ENCODE measurements at regions not wholly inside any gene's neighbourhood (a gene's known extent, or its start where the extent isn't known, plus 50 kb on each side); places are given as distances from the start of the nearest gene placed in this dataset.

GRCh38 chr9:7545371-7546165 lies 254.0 kb downstream of the DMAC1 start:
- H3K4me2 ChIP-seq (ENCODE audit: low read depth, low read length) = no peak overlapping the region
- FAIRE-seq (no peak), ATAC-seq (no peak), DNase-seq (ENCODE audit: low spot score) (no peak)
- no peaks in the 10 kb centered on the region for H3K36me3 ChIP-seq (replicated peaks in 1 of 2; ENCODE audit: control insufficient read depth in 1 of 2, insufficient read depth in 2 of 2, low read length in 2 of 2)
- H3K9ac ChIP-seq (ENCODE audit: insufficient read depth, low read depth, low read length) = no peak overlapping the region
- H3K4me1 ChIP-seq (ENCODE audit: insufficient read depth, low read length) = no peaks in the 10 kb centered on the region
- H3K27ac ChIP-seq (ENCODE audit: extremely low read length, insufficient read depth, low read length) = no peak overlapping the region
- POLR2A ChIA-PET = no interaction called here
- H3K27me3 ChIP-seq (ENCODE audit: control insufficient read depth in 1 of 2, insufficient read depth in 2 of 2, low read length in 2 of 2) = no peaks in the 10 kb centered on the region
- no peaks in the 10 kb centered on the region for H3K9me3 ChIP-seq (ENCODE audit: low read length)
- intact Hi-C loops (cut with micrococcal nuclease; ENCODE audit: unreplicated experiment) = no loop called here
- no peak for TF ChIP-seq ZNF674 (CRISPR knock-in tag; IDR thresholded peaks at IDR 0.05; ENCODE audit: low read depth)
- no peak for TF ChIP-seq ATF6 (CRISPR knock-in tag; conservative IDR thresholded peaks at IDR 0.05)
- no peak for TF ChIP-seq SP1 (IDR thresholded peaks at IDR 0.05)
- TF ChIP-seq SP1 (CRISPR knock-in tag; IDR thresholded peaks at IDR 0.05) = no peak
- TF ChIP-seq CEBPB (IDR thresholded peaks at IDR 0.05; ENCODE audit: borderline replicate concordance, low read depth, low read length) = peak; percentile 76; the same call in 1 of the 2 replicates
- no peak overlapping the region for H3K4me3 ChIP-seq (replicated peaks in 1 of 3; ENCODE audit: insufficient read depth in 1 of 3, low read depth in 2 of 3, low read length in 3 of 3)
- no peak overlapping the region for H2AFZ ChIP-seq (ENCODE audit: low read length)
- H3K79me2 ChIP-seq (ENCODE audit: insufficient read depth, low read length) = no peaks in the 10 kb centered on the region
- BruUV-seq (replicated peaks) = no TSS peak
- CTCF ChIA-PET (ENCODE audit: low intra/inter-chr PET ratio, low total read pairs) = no interaction called here
- in situ Hi-C loops (cut with HindIII; ENCODE audit: extremely low pct_ligation_motif_present, low pct_unique_long_range_greater_than_20kb) = loop anchor here (25.0 kb wide), 1 partner anchor 633 kb away; no protein-coding TSS in a partner anchor
- 50% methylated on average over 5 of the region's 5 CpGs for WGBS (ENCODE audit: low lambda C conversion rate)
- no peaks in the 10 kb centered on the region for H4K20me1 ChIP-seq (ENCODE audit: insufficient read depth, low read length)

GRCh38 chr9:7542693-7543092 lies 256.9 kb downstream of the DMAC1 start:
- Histone ChIP-seq H3K4me1 (ENCODE audit: insufficient read depth, low read length) (no peaks in the 10 kb centered on the region), H3K79me2 (ENCODE audit: insufficient read depth, low read length) (no peaks in the 10 kb centered on the region), H3K4me2 (ENCODE audit: low read depth, low read length) (no peak overlapping the region), H3K27ac (ENCODE audit: extremely low read length, insufficient read depth, low read length) (no peak overlapping the region), H3K9ac (ENCODE audit: insufficient read depth, low read depth, low read length) (no peak overlapping the region), H4K20me1 (ENCODE audit: insufficient read depth, low read length) (no peaks in the 10 kb centered on the region), H3K36me3 (replicated peaks in 1 of 2; ENCODE audit: control insufficient read depth in 1 of 2, insufficient read depth in 2 of 2, low read length in 2 of 2) (no peaks in the 10 kb centered on the region), H3K9me3 (ENCODE audit: low read length) (no peaks in the 10 kb centered on the region), H3K27me3 (ENCODE audit: control insufficient read depth in 1 of 2, insufficient read depth in 2 of 2, low read length in 2 of 2) (no peaks in the 10 kb centered on the region), H2AFZ (ENCODE audit: low read length) (no peak overlapping the region), H3K4me3 (replicated peaks in 1 of 3; ENCODE audit: insufficient read depth in 1 of 3, low read depth in 2 of 3, low read length in 3 of 3) (no peak overlapping the region)
- ATAC-seq = no peak
- no peak for DNase-seq (ENCODE audit: low spot score)
- 2% methylated on average over 3 of the region's 4 CpGs for WGBS (ENCODE audit: low lambda C conversion rate)
- CTCF ChIA-PET (ENCODE audit: low intra/inter-chr PET ratio, low total read pairs) = no interaction called here
- TF ChIP-seq TGIF2 (CRISPR knock-in tag; IDR thresholded peaks at IDR 0.05) (no peak), XBP1 (CRISPR knock-in tag; IDR thresholded peaks at IDR 0.05) (no peak), ZNF773 (CRISPR knock-in tag; IDR thresholded peaks at IDR 0.05; ENCODE audit: borderline replicate concordance) (no peak), NFKBIZ (CRISPR knock-in tag; IDR thresholded peaks at IDR 0.05) (no peak), NFRKB (IDR thresholded peaks at IDR 0.05) (no peak), TOE1 (CRISPR knock-in tag; IDR thresholded peaks at IDR 0.05) (no peak), RELA (CRISPR knock-in tag; IDR thresholded peaks at IDR 0.05) (no peak), ZNF17 (CRISPR knock-in tag; IDR thresholded peaks at IDR 0.05) (no peak), MXI1 (IDR thresholded peaks at IDR 0.05; ENCODE audit: borderline replicate concordance, low read depth, low read length) (no peak), ZBTB34 (CRISPR knock-in tag; IDR thresholded peaks at IDR 0.05) (no peak), ZNF263 (CRISPR knock-in tag; IDR thresholded peaks at IDR 0.05) (no peak), ZFP62 (CRISPR knock-in tag; IDR thresholded peaks at IDR 0.05) (no peak), ATM (IDR thresholded peaks at IDR 0.05; ENCODE audit: borderline replicate concordance) (no peak)
- in situ Hi-C loops (cut with HindIII; ENCODE audit: extremely low pct_ligation_motif_present, low pct_unique_long_range_greater_than_20kb) (loop anchor here (25.0 kb wide), 1 partner anchor 630 kb away; no protein-coding TSS in a partner anchor), intact Hi-C loops (cut with micrococcal nuclease; ENCODE audit: unreplicated experiment) (no loop called here)
- BruUV-seq (replicated peaks) = no TSS peak
- POLR2A ChIA-PET = no interaction called here
- no peak for FAIRE-seq

Data from HepG2 (cell line).